ENCODE measurements at regions not wholly inside any gene's neighbourhood (a gene's known extent, or its start where the extent isn't known, plus 50 kb on each side); places are given as distances from the start of the nearest gene placed in this dataset.

GRCh38 chr9:107603281-107603680 lies 113.7 kb upstream of the KLF4 start:
- ATAC-seq (peak in 1 of 4 donors; percentile 44), DNase-seq (no peak)
- H3K4me1 ChIP-seq = no peaks in the 10 kb centered on the region
- no peaks in the 10 kb centered on the region for H3K27me3 ChIP-seq (ENCODE audit: insufficient read depth in 3 of 3, low read length in 2 of 3)
- H3K4me3 ChIP-seq = no peak overlapping the region
- no peaks in the 10 kb centered on the region for H3K36me3 ChIP-seq (ENCODE audit: insufficient read depth in 1 of 2, low read depth in 1 of 2)
- no peak for TF ChIP-seq CTCF (IDR thresholded peaks at IDR 0.05)
- intact Hi-C loops (cut with DNase I) = no loop called here
- no peak overlapping the region for H3K27ac ChIP-seq
- no peaks in the 10 kb centered on the region for H3K9me3 ChIP-seq
- 77 to 84% (median 83%) methylated on average over 4 of the region's 4 CpGs for WGBS, 3 donors

DNA sequence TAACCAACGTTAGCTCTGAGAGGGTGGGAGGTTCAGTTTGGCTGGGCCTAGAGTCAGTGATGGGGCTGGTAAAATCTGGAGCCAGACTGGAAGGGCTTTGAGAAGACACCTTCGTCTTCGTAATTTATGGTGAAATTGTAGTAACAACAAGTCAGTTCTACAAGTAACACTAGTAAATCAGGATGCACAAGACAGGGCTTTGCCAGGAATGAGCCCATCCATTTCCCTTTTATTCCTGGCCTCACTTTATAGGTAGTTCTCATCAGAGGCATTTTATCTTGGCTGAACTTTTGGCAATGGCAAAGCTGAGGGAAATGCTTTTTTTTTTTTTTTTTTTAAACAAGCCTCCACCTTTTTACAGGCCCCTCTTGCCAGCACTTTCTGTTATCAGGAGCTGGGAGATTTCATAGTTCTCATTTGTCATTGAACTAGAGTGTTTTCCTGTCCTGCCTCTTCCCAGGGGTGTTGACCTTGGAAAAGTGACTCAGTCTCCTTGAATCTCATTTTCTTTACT lies 110.5 kb upstream of the KLF4 start:
- H3K4me3 ChIP-seq = no peak overlapping the region
- intact Hi-C loops (cut with DNase I) = no loop called here
- H3K27me3 ChIP-seq (ENCODE audit: insufficient read depth in 3 of 3, low read length in 2 of 3) = no peaks in the 10 kb centered on the region
- H3K4me1 ChIP-seq = no peaks in the 10 kb centered on the region
- ATAC-seq (peak in 3 of 4 donors; percentile 25 to 49 (median 41)), DNase-seq (no peak)
- no peak for TF ChIP-seq CTCF (IDR thresholded peaks at IDR 0.05)
- H3K9me3 ChIP-seq = no peaks in the 10 kb centered on the region
- no peak overlapping the region for H3K27ac ChIP-seq
- WGBS, 3 donors = 44 to 51% (median 48%) methylated on average over 3 of the region's 3 CpGs
- H3K36me3 ChIP-seq (ENCODE audit: insufficient read depth in 1 of 2, low read depth in 1 of 2) = no peaks in the 10 kb centered on the region

DNA sequence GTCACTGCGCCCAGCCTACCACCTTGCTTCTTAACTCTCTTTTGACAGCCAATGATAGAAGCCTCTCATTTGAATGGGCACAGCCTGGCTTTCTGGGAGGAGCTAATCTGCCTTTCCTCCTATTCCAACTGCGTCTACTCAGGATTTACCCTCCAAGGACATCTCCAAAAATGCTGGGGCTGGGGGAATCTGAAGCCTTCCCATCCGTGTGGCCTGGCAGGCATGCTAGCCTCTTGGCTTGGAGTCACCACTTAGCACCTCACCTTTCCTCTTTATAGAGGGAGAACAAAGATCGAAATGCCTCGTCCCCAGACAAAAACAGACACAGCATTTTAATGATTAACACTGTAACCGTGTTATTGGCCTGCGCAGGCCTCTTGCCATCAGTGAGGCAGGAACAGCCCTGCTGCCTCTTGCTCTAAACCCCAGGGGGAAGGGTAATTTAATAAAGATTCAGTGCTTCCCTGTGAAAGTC lies 108.2 kb upstream of the KLF4 start:
- Histone ChIP-seq H3K4me1 (no peaks in the 10 kb centered on the region), H3K27ac (no peak overlapping the region), H3K4me3 (no peak overlapping the region), H3K9me3 (no peaks in the 10 kb centered on the region), H3K27me3 (ENCODE audit: insufficient read depth in 3 of 3, low read length in 2 of 3) (no peaks in the 10 kb centered on the region), H3K36me3 (ENCODE audit: insufficient read depth in 1 of 2, low read depth in 1 of 2) (no peaks in the 10 kb centered on the region)
- no peak for TF ChIP-seq CTCF (IDR thresholded peaks at IDR 0.05)
- intact Hi-C loops (cut with DNase I) = no loop called here
- DNase-seq (no peak), ATAC-seq (no peak)
- 79 to 84% (median 82%) methylated on average over 7 of the region's 7 CpGs for WGBS, 3 donors

DNA sequence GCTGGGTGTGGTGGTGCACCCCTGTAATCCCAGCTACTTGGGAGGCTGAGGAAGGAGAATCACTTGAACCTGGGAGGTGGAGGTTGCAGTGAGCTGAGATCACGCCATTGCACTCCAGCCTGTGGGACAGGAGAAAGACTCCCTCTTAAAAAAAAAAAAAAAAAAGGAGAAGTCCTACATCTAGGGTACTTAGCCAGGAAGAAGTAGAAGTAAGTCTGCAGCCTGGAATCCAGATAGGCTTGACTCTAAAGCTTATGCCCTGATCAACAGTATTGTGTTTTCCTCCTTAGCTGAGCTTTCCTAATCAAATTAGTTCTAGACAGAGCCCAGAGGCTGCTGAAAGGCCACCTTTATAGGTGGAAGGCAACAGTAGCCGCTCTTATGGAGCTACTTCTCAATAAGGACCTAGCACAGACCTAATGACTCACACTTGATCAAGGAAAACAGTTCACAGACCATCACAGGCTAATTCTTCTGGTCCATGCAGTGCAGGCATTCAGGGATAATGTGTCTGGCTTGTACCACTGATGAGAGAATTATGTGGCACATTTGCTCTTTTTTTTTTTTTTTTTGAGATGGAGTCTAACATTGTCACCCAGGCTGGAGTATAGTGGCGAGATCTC lies 105.5 kb upstream of the KLF4 start:
- H3K9me3 ChIP-seq = no peaks in the 10 kb centered on the region
- H3K27ac ChIP-seq = no peak overlapping the region
- TF ChIP-seq CTCF (IDR thresholded peaks at IDR 0.05) = no peak
- 85 to 94% (median 88%) methylated on average over 3 of the region's 3 CpGs for WGBS, 3 donors
- intact Hi-C loops (cut with DNase I) = no loop called here
- no peak for ATAC-seq
- H3K27me3 ChIP-seq (ENCODE audit: insufficient read depth in 3 of 3, low read length in 2 of 3) = no peaks in the 10 kb centered on the region
- H3K4me1 ChIP-seq = no peaks in the 10 kb centered on the region
- no peaks in the 10 kb centered on the region for H3K36me3 ChIP-seq (ENCODE audit: insufficient read depth in 1 of 2, low read depth in 1 of 2)
- no peak overlapping the region for H3K4me3 ChIP-seq
- no peak for DNase-seq
